ENCODE measurements at regions not wholly inside any gene's neighbourhood (a gene's known extent, or its start where the extent isn't known, plus 50 kb on each side); places are given as distances from the start of the nearest gene placed in this dataset.
"Not testable (repeated sequence)": the region's sequence is repeated elsewhere in the genome, so short reads cannot be mapped to it uniquely, and the experiment has no call there.

- DNase-seq, result no peak
Observed at GRCh38 chr5:166637295-166637694, 1654.2 kb upstream of the WWC1 start.

- no peak for DNase-seq
Observed at GRCh38 chr5:166639151-166639550, 1652.3 kb upstream of the WWC1 start.

- not testable (repeated sequence) for DNase-seq
Observed at GRCh38 chr5:166640136-166640535, 1651.3 kb upstream of the WWC1 start.

- no peak for DNase-seq
Observed at GRCh38 chr5:166648736-166649135, 1642.7 kb upstream of the WWC1 start.

GRCh38 chr5:166649676-166650075 lies 1641.8 kb upstream of the WWC1 start:
- no peak for DNase-seq

- DNase-seq, result no peak
Observed at GRCh38 chr5:166651234-166651633, 1640.2 kb upstream of the WWC1 start.

GRCh38 chr5:166671811-166672210 lies 1619.6 kb upstream of the WWC1 start:
- DNase-seq, result no peak

- no peak for DNase-seq
Observed at GRCh38 chr5:166672431-166672830, 1619.0 kb upstream of the WWC1 start.

GRCh38 chr5:166677891-166678290 lies 1613.6 kb upstream of the WWC1 start:
- no peak for DNase-seq

- DNase-seq, result no peak
Observed at GRCh38 chr5:166679331-166679730, 1612.1 kb upstream of the WWC1 start.

- no peak for DNase-seq
Observed at GRCh38 chr5:166695326-166695725, 1596.1 kb upstream of the WWC1 start.

GRCh38 chr5:166708291-166708690 lies 1583.2 kb upstream of the WWC1 start:
- no peak for DNase-seq

- no peak for DNase-seq
Observed at GRCh38 chr5:166709691-166710090, 1581.8 kb upstream of the WWC1 start.

- no peak for DNase-seq
Observed at GRCh38 chr5:166710271-166710670, 1581.2 kb upstream of the WWC1 start.

- no peak for DNase-seq
Observed at GRCh38 chr5:166712447-166713185, 1578.8 kb upstream of the WWC1 start.

GRCh38 chr5:166713295-166713694 lies 1578.2 kb upstream of the WWC1 start:
- no peak for DNase-seq

- no peak for DNase-seq
Observed at GRCh38 chr5:166716856-166717492, 1574.5 kb upstream of the WWC1 start.

GRCh38 chr5:166719991-166720390 lies 1571.5 kb upstream of the WWC1 start:
- no peak for DNase-seq

- DNase-seq, result no peak
Observed at GRCh38 chr5:166722939-166723338, 1568.5 kb upstream of the WWC1 start.

GRCh38 chr5:166724284-166724683 lies 1567.2 kb upstream of the WWC1 start:
- no peak for DNase-seq

GRCh38 chr5:166725593-166725992 lies 1565.9 kb upstream of the WWC1 start:
- no peak for DNase-seq

- DNase-seq, result no peak
Observed at GRCh38 chr5:166726406-166726805, 1565.0 kb upstream of the WWC1 start.

GRCh38 chr5:166742951-166743350 lies 1548.5 kb upstream of the WWC1 start:
- not testable (repeated sequence) for DNase-seq

GRCh38 chr5:166746506-166746905 lies 1544.9 kb upstream of the WWC1 start:
- no peak for DNase-seq

- no peak for DNase-seq
Observed at GRCh38 chr5:166750376-166750775, 1541.1 kb upstream of the WWC1 start.
